Transverse colon (tissue), 4 donors: ENCODE measurements at regions not wholly inside any gene's neighbourhood (a gene's known extent, or its start where the extent isn't known, plus 50 kb on each side); places are given as distances from the start of the nearest gene placed in this dataset.
"Not testable (repeated sequence)": the region's sequence is repeated elsewhere in the genome, so short reads cannot be mapped to it uniquely, and the experiment has no call there.

Experiments used
- DNase-seq: peaks from one replicate; pipeline ENCODE4 v3.0.0-alpha.2; 2019
- H3K27ac ChIP-seq, 4 donors: fragments of 200-600 bp; sonication (generic); 2 replicates each; pipeline ENCODE4 v1.5.1; 2016 to 2018; ENCODE audit warnings: inconsistent platforms in 4 of 4
- H3K27me3 ChIP-seq: fragments of 200-600 bp; sonication (generic); 2 replicates; pipeline ENCODE4 v1.5.1; 2017; ENCODE audit warnings: inconsistent platforms
- H3K36me3 ChIP-seq, 4 donors: fragments of 200-600 bp; sonication (generic); 2 replicates each; pipeline ENCODE4 v1.5.1; 2017 to 2019; ENCODE audit warnings: inconsistent platforms in 4 of 4
- H3K4me1 ChIP-seq, 4 donors: fragments of 200-600 bp; sonication (generic); 2 replicates each; pipeline ENCODE4 v1.5.1; 2017 to 2020; ENCODE audit warnings: inconsistent platforms in 4 of 4
- H3K4me3 ChIP-seq, 4 donors: fragments of 200-600 bp; sonication (generic); 1 replicate in 1 of 4; 2 replicates in 3 of 4; pipeline versions ENCODE4 v1.5.1 to v1.6.1; 2017 to 2019; ENCODE audit warnings: inconsistent platforms in 4 of 4
- H3K9me3 ChIP-seq, 2 donors: fragments of 200-600 bp; sonication (generic); 2 replicates each; pipeline ENCODE4 v1.5.1; 2017 to 2019; ENCODE audit warnings: inconsistent platforms in 2 of 2
- EP300 ChIP-seq: sonication (generic); formaldehyde crosslinking; IDR thresholded peaks from one replicate; pipeline ENCODE4 v1.6.1; 2017; ENCODE audit warnings: antibody characterized with exemption, low read depth
- POLR2A ChIP-seq: fragments of 450-650 bp; IDR thresholded peaks from one replicate; pipeline ENCODE4 v1.6.1; 2016; ENCODE audit warnings: antibody characterized with exemption, mild to moderate bottlenecking, moderate library complexity
- POLR2AphosphoS5 ChIP-seq, 3 donors: sonication (generic); formaldehyde crosslinking; IDR thresholded peaks; one replicate each; pipeline ENCODE4 v1.6.1; 2016; ENCODE audit warnings: antibody characterized with exemption in 3 of 3
- WGBS, 2 donors: methylation state at CpG; one replicate each; pipeline ENCODE4 v1.1.5; 2018; ENCODE audit warnings: low coverage in 1 of 2; 5-methylcytosine and 5-hydroxymethylcytosine counted together
- in situ Hi-C, 4 donors: fragments of 200-750 bp; cut with MboI; loops; one replicate each; pipeline versions ENCODE4 v1.15.0 to v1.15.1; 2017; ENCODE audit warnings: low sequenced_read_pairs in 3 of 4, low pct_ligation_motif_present in 1 of 4, low pct_unique_long_range_greater_than_20kb in 1 of 4
- intact Hi-C: fragments of 100-400 bp; cut with DNase I; formaldehyde crosslinking; loops from one replicate; pipeline ENCODE4 v1.15.1; 2023; ENCODE audit warnings: low total_unique reads
- TF ChIP-seq, protein P1 (sequence below), 5 experiments: fragments of 200-600 bp in 3 of 5; fragments of 450-650 bp in 2 of 5; sonication (generic) in 3 of 5; IDR thresholded peaks; 1 replicate in 2 of 5; 2 replicates in 3 of 5; pipeline ENCODE4 v1.5.1; 2016 to 2017; ENCODE audit warnings: antibody characterized with exemption in 5 of 5, inconsistent platforms in 3 of 5, mild to moderate bottlenecking in 2 of 5, moderate library complexity in 1 of 5

DNA sequence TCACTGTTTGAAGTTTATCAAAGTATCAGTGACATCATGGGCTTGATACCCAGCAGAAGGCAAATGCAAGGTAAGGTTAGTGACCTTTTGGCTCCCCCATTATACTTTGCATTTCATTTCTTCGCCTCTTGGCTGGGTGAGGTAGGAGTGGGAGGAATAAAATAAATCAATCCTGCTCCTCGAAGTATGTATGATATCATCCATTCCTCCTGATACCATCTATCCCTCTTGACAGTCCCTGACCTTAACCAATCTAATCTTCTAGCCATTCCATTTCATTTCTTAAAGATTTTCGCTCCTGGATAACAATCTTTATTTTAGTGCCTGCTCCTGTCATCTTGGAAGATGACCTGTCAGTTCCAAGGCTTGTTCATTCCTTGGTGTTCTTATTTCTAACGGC is 1083.3 kb downstream of the NXPH1 start:
- 46 to 63% methylated on average over 4 of the region's 4 CpGs for WGBS, 2 donors
- no peaks in the 10 kb centered on the region for H3K4me1 ChIP-seq
- TF ChIP-seq, protein P1, sequence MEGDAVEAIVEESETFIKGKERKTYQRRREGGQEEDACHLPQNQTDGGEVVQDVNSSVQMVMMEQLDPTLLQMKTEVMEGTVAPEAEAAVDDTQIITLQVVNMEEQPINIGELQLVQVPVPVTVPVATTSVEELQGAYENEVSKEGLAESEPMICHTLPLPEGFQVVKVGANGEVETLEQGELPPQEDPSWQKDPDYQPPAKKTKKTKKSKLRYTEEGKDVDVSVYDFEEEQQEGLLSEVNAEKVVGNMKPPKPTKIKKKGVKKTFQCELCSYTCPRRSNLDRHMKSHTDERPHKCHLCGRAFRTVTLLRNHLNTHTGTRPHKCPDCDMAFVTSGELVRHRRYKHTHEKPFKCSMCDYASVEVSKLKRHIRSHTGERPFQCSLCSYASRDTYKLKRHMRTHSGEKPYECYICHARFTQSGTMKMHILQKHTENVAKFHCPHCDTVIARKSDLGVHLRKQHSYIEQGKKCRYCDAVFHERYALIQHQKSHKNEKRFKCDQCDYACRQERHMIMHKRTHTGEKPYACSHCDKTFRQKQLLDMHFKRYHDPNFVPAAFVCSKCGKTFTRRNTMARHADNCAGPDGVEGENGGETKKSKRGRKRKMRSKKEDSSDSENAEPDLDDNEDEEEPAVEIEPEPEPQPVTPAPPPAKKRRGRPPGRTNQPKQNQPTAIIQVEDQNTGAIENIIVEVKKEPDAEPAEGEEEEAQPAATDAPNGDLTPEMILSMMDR (IDR thresholded peaks at IDR 0.05) = no peak
- TF ChIP-seq POLR2A (no peak), EP300 (no peak), POLR2AphosphoS5 (IDR thresholded peaks at IDR 0.05) (no peak)

DNA sequence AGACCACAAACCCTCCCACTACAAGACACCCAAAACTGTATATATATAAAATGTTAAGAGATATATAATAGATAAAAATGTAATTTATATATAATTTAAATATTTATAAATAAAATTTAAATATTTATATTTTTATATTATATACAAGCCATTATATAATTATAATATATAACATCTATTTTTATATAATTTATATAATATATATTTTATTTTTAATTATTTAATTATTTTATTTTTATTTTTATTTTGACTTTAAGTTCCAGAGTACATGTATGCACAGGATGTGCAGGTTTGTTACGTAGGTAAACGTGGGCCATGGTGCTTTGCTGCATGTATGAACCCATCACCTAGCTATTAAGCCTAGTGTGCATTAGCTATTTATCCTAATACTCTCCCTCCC is 1090.2 kb downstream of the NXPH1 start:
- Histone ChIP-seq H3K27me3 (no peaks in the 10 kb centered on the region), H3K9me3 (no peaks in the 10 kb centered on the region), H3K4me1 (no peaks in the 10 kb centered on the region), H3K36me3 (no peaks in the 10 kb centered on the region), H3K4me3 (no peak overlapping the region), H3K27ac (no peak overlapping the region)
- intact Hi-C loops (no loop called here), in situ Hi-C loops (no loop called here)
- DNase-seq = no peak
- TF ChIP-seq POLR2AphosphoS5 (IDR thresholded peaks at IDR 0.05) = no peak
- TF ChIP-seq, protein P1 (IDR thresholded peaks at IDR 0.05) = no peak
- no peak for TF ChIP-seq EP300
- no peak for TF ChIP-seq POLR2A
- 94 to 100% methylated on average over 2 of the region's 2 CpGs for WGBS, 2 donors

More for the DNA sequence above, 1083.3 kb downstream of the NXPH1 start:
- Histone ChIP-seq H3K36me3 (no peaks in the 10 kb centered on the region), H3K27me3 (no peaks in the 10 kb centered on the region), H3K9me3 (no peaks in the 10 kb centered on the region), H3K4me3 (no peak overlapping the region), H3K27ac (no peak overlapping the region)
- intact Hi-C loops = no loop called here
- in situ Hi-C loops = no loop called here
- no peak for DNase-seq

DNA sequence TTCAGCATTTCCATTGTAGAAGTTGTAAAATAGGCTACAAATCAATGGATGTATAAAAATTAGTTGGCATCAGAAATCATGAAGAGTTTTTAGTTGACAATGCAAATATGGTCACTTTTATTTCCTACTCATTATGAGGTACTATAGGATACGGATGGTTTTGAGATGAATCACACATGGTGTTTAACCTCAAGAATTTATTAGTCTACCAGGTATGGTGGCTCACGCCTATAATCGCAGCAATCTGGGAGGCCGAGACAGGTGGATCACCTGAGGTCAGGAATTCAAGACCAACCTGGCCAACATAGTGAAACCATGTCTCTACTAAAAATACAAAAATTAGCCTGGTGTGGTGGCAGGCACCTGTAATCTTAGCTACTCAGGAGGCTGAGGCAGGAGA is 1119.0 kb downstream of the NXPH1 start:
- H3K4me3 ChIP-seq, H3K27ac ChIP-seq, H3K27me3 ChIP-seq, in situ Hi-C loops, H3K36me3 ChIP-seq, H3K9me3 ChIP-seq, H3K4me1 ChIP-seq, DNase-seq, intact Hi-C loops: not testable (repeated sequence)
- 83 to 86% methylated on average over 4 of the region's 4 CpGs for WGBS, 2 donors

DNA sequence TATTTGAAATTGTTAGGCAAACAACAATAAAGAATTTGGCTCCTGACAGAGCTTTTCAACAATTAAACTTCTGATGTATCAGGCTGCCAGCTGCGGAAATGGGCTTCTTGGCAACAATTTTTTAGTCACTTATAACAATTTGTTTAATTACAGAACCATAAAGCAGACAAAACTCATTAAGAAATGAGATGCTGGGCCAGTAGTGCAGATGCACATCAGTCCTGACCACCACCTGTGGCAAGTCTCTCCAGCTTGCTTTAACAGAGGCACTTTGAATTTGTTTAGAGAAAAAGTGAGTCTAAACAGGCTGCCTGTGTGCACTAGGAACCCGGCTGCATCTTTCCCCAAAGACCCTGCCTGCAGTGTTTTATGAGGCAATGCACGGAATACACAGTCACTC is 1124.4 kb downstream of the NXPH1 start:
- intact Hi-C loops = no loop called here
- no peak overlapping the region for H3K4me3 ChIP-seq

DNA sequence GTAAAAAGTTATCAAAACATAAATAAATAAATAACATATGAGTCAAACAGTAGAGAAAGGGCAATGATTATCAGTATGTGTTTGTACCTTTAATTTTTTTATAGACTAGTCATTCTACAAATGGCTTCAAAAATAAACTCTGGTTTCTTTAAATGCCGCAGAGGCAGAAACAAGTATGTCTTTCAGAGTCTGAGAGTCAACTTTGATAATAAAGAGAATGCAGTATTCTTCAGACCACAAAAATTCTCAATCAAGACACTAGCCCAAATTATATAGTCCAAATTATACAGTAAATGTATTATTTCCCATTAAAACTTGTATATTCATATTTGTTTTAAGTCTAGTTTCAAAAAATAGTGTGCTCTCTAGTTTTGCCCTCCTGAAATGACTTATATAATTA is 1142.3 kb downstream of the NXPH1 start:
- H3K9me3 ChIP-seq = peaks cover 0 to 4% of the 10 kb centered on the region in 2 donors

More for the DNA sequence above, 1124.4 kb downstream of the NXPH1 start:
- Histone ChIP-seq H3K4me1 (no peaks in the 10 kb centered on the region), H3K36me3 (no peaks in the 10 kb centered on the region), H3K9me3 (no peaks in the 10 kb centered on the region), H3K27ac (no peak overlapping the region), H3K27me3 (no peaks in the 10 kb centered on the region)
- 23 to 29% methylated on average over 3 of the region's 3 CpGs for WGBS, 2 donors
- DNase-seq = no peak
- TF ChIP-seq, protein P1 (IDR thresholded peaks at IDR 0.05) = no peak
- TF ChIP-seq POLR2A = no peak
- in situ Hi-C loops = no loop called here

More for the DNA sequence above, 1142.3 kb downstream of the NXPH1 start:
- in situ Hi-C loops (no loop called here), intact Hi-C loops (no loop called here)
- Histone ChIP-seq H3K27me3 (no peaks in the 10 kb centered on the region), H3K36me3 (no peaks in the 10 kb centered on the region), H3K27ac (no peak overlapping the region), H3K4me3 (no peak overlapping the region), H3K4me1 (no peaks in the 10 kb centered on the region)
- TF ChIP-seq POLR2A = no peak
- TF ChIP-seq, protein P1 (IDR thresholded peaks at IDR 0.05) = no peak
- TF ChIP-seq POLR2AphosphoS5 (IDR thresholded peaks at IDR 0.05) = no peak
- TF ChIP-seq EP300 = no peak
- 71 to 83% methylated on average over 1 of the region's 1 CpG for WGBS, 2 donors
- DNase-seq = no peak
